IMR-90 (cell line): ENCODE measurements at regions not wholly inside any gene's neighbourhood (a gene's known extent, or its start where the extent isn't known, plus 50 kb on each side); places are given as distances from the start of the nearest gene placed in this dataset.

Source experiments
- ATAC-seq: fragments of 200-7000 bp; cut with Tn5 transposase; 2 replicates; pipeline ENCODE4 v1.9.1; 2020; ENCODE audit warnings: low read depth, mild to moderate bottlenecking, moderate library complexity
- BruUV-seq: library from RNA; stranded (reverse); fragments of 400-500 nt; replicated peaks from 2 replicates; lab custom pipeline; 2021; lab: Mats Ljungman, UMichigan
- CTCF ChIA-PET: fragments of 300-600 bp; formaldehyde crosslinking; extraction: SDS; loops from one replicate; lab custom pipeline; 2021; ENCODE audit warnings: antibody characterized with exemption; lab: Yijun Ruan, JAX
- POLR2A ChIA-PET: fragments of 300-600 bp; sonication (Branson Sonifier 250); formaldehyde crosslinking; loops from one replicate; lab custom pipeline; 2022; ENCODE audit warnings: antibody characterized with exemption; ENCODE audit not compliant: unreplicated experiment; lab: Charles Lee
- DNase-seq: peaks from one replicate; pipeline ENCODE4 v3.0.0; 2013
- H2AFZ ChIP-seq: replicated peaks from 2 replicates; pipeline ENCODE3; 2013; ENCODE audit warnings: low read length, mild to moderate bottlenecking; ENCODE audit not compliant: poor library complexity
- H2AK5ac ChIP-seq: 2 replicates; pipeline ENCODE4 v1.6.1; 2013; ENCODE audit warnings: low read depth, low read length, inconsistent platforms
- H2AK9ac ChIP-seq: replicated peaks from 2 replicates; pipeline ENCODE3; 2013; ENCODE audit warnings: mild to moderate bottlenecking, low read depth, low read length, moderate library complexity; ENCODE audit not compliant: poor library complexity
- H2BK120ac ChIP-seq: 2 replicates; pipeline ENCODE4 v1.6.1; 2013; ENCODE audit warnings: low read depth, low read length, inconsistent platforms
- H2BK15ac ChIP-seq: 3 replicates; pipeline ENCODE4 v1.6.1; 2013; ENCODE audit warnings: low read depth, low read length, inconsistent platforms
- H2BK20ac ChIP-seq: 2 replicates; pipeline ENCODE4 v1.6.1; 2013; ENCODE audit warnings: low read depth, mild to moderate bottlenecking, inconsistent platforms, low read length, moderate library complexity
- H2BK5ac ChIP-seq: 2 replicates; pipeline ENCODE4 v1.6.1; 2013; ENCODE audit warnings: mild to moderate bottlenecking, low read depth, low read length, inconsistent platforms; ENCODE audit not compliant: poor library complexity, severe bottlenecking
- H3K14ac ChIP-seq: replicated peaks from 2 replicates; pipeline ENCODE4 v1.6.1; 2013; ENCODE audit warnings: low read depth, low read length, inconsistent platforms
- H3K18ac ChIP-seq: 2 replicates; pipeline ENCODE4 v1.6.1; 2013; ENCODE audit warnings: low read depth, low read length, control low read depth
- H3K23ac ChIP-seq: 2 replicates; pipeline ENCODE4 v1.6.1; 2013; ENCODE audit warnings: low read depth, low read length, inconsistent platforms
- H3K27ac ChIP-seq: 2 replicates; pipeline ENCODE4 v1.5.1; 2013; ENCODE audit warnings: mild to moderate bottlenecking, control low read depth, low read length; ENCODE audit not compliant: insufficient read depth
- H3K27me3 ChIP-seq: 2 replicates; pipeline ENCODE4 v1.6.1; 2013; ENCODE audit warnings: low read length; ENCODE audit not compliant: control insufficient read depth, insufficient read depth
- H3K36me3 ChIP-seq: 2 replicates; pipeline ENCODE4 v1.6.1; 2013; ENCODE audit warnings: low read length, mixed read lengths; ENCODE audit not compliant: control insufficient read depth, insufficient read depth
- H3K4ac ChIP-seq: 2 replicates; pipeline ENCODE4 v1.6.1; 2013; ENCODE audit warnings: low read depth, low read length, inconsistent platforms
- H3K4me1 ChIP-seq: 2 replicates; pipeline ENCODE4 v1.6.1; 2013; ENCODE audit warnings: low read length, mixed read lengths; ENCODE audit not compliant: control insufficient read depth, insufficient read depth
- H3K4me2 ChIP-seq: 2 replicates; pipeline ENCODE4 v1.6.1; 2013; ENCODE audit warnings: low read depth, mild to moderate bottlenecking, control low read depth, low read length, moderate library complexity
- H3K4me3 ChIP-seq: 2 replicates; pipeline ENCODE4 v1.5.1; 2013; ENCODE audit warnings: low read depth, mild to moderate bottlenecking, control low read depth, low read length, moderate library complexity; ENCODE audit not compliant: insufficient read depth
- H3K56ac ChIP-seq: 2 replicates; pipeline ENCODE4 v1.6.1; 2013; ENCODE audit warnings: low read length, inconsistent platforms; ENCODE audit not compliant: insufficient read depth; ENCODE audit errors: extremely low read depth
- H3K79me1 ChIP-seq, 2 experiments: 2 replicates each; pipeline ENCODE4 v1.6.1; 2013; ENCODE audit warnings: low read length in 2 of 2, inconsistent platforms in 1 of 2, low read depth in 1 of 2
- H3K9ac ChIP-seq: 2 replicates; pipeline ENCODE4 v1.6.1; 2013; ENCODE audit warnings: low read depth, low read length, control low read depth
- H3K9me1 ChIP-seq: 2 replicates; pipeline ENCODE4 v1.6.1; 2013; ENCODE audit warnings: low read length, inconsistent platforms; ENCODE audit not compliant: insufficient read depth
- H3K9me3 ChIP-seq: 2 replicates; pipeline ENCODE4 v1.6.1; 2013; ENCODE audit warnings: low read length; ENCODE audit not compliant: control insufficient read depth, insufficient read depth
- H4K20me1 ChIP-seq: 2 replicates; pipeline ENCODE4 v1.6.1; 2013; ENCODE audit warnings: low read length, inconsistent platforms; ENCODE audit not compliant: insufficient read depth
- H4K5ac ChIP-seq: 2 replicates; pipeline ENCODE4 v1.6.1; 2013; ENCODE audit warnings: mild to moderate bottlenecking, low read depth, low read length, control low read depth
- H4K8ac ChIP-seq, 2 experiments: 2 replicates each; pipeline ENCODE4 v1.6.1; 2013; ENCODE audit warnings: low read depth in 2 of 2, low read length in 2 of 2, control low read depth in 1 of 2, inconsistent platforms in 1 of 2
- H4K91ac ChIP-seq: 2 replicates; pipeline ENCODE4 v1.6.1; 2013; ENCODE audit warnings: low read depth, low read length, inconsistent platforms; ENCODE audit not compliant: insufficient read depth
- CTCF ChIP-seq: conservative IDR thresholded peaks from 2 replicates; pipeline ENCODE4 v1.5.1; 2012; ENCODE audit warnings: mild to moderate bottlenecking, low read depth, low read length, improper control_type of control experiment
- NFE2L2 ChIP-seq: fragments of 150-350 bp; IDR thresholded peaks from 2 replicates; pipeline ENCODE4 v1.6.1; 2016; ENCODE audit warnings: low read depth, mild to moderate bottlenecking, low read length
- RAD21 ChIP-seq: IDR thresholded peaks from 2 replicates; pipeline ENCODE4 v1.6.1; 2012; ENCODE audit warnings: low read length, improper control_type of control experiment
- RCOR1 ChIP-seq: IDR thresholded peaks from 2 replicates; pipeline ENCODE4 v1.6.1; 2012; ENCODE audit warnings: mild to moderate bottlenecking, low read length, improper control_type of control experiment; ENCODE audit not compliant: insufficient replicate concordance
- SMC3 ChIP-seq: fragments of 150-350 bp; IDR thresholded peaks from 2 replicates; pipeline ENCODE4 v1.6.1; 2016; ENCODE audit warnings: low read depth, mild to moderate bottlenecking, antibody characterized with exemption, low read length, moderate library complexity
- WGBS, 2 experiments: methylation state at CpG; one replicate each; pipeline versions ENCODE4 v1.1.5 to v1.1.7; 2013; ENCODE audit warnings: missing lambda C conversion rate in 2 of 2; ENCODE audit not compliant: insufficient read length in 1 of 2; ENCODE audit errors: extremely low coverage in 2 of 2; 5-methylcytosine and 5-hydroxymethylcytosine counted together
- dilution Hi-C: fragments of 300-500 bp; cut with HindIII; formaldehyde crosslinking; loops from one replicate; pipeline ENCODE4 v1.14.3; 2018; ENCODE audit warnings: low sequenced_read_pairs; ENCODE audit not compliant: unreplicated experiment
- in situ Hi-C: fragments of 300-500 bp; cut with MboI; formaldehyde crosslinking; loops from 3 replicates; pipeline ENCODE4 v1.14.3; 2019; ENCODE audit warnings: low sequenced_read_pairs, inconsistent platforms, mixed read lengths
- intact Hi-C: fragments of 100-400 bp; cut with micrococcal nuclease; formaldehyde crosslinking; loops from 2 replicates; pipeline ENCODE4 v1.10.0; 2022

- H3K79me1 ChIP-seq = no peaks in the 10 kb centered on the region
- H3K36me3 ChIP-seq = no peaks in the 10 kb centered on the region
- no peak overlapping the region for H3K56ac ChIP-seq
- WGBS, 2 experiments = no CpG with 5 or more reads among the region's 1 CpG
- H2AFZ ChIP-seq = no peak overlapping the region
- no peaks in the 10 kb centered on the region; the same call in 1 of the 2 replicates for H3K9me3 ChIP-seq
- no peak overlapping the region for H2BK5ac ChIP-seq
- H2BK20ac ChIP-seq = no peak overlapping the region
- no peaks in the 10 kb centered on the region for H3K4me1 ChIP-seq
- no peaks in the 10 kb centered on the region for H3K27me3 ChIP-seq
- no peak overlapping the region for H4K5ac ChIP-seq
- intact Hi-C loops = no loop called here
- H2BK15ac ChIP-seq = no peak overlapping the region
- no peak overlapping the region for H2AK5ac ChIP-seq
- ChIA-PET POLR2A (no interaction called here), CTCF (no interaction called here)
- DNase-seq = no peak
- no peak overlapping the region for H3K18ac ChIP-seq
- no peaks in the 10 kb centered on the region for H4K20me1 ChIP-seq
- H2AK9ac ChIP-seq = no peak overlapping the region
- H3K9ac ChIP-seq = no peak overlapping the region
- ATAC-seq = no peak
- no peak overlapping the region for H3K14ac ChIP-seq
- H4K91ac ChIP-seq = no peak overlapping the region
- in situ Hi-C loops = no loop called here
- H2BK120ac ChIP-seq = no peak overlapping the region
- H3K23ac ChIP-seq = no peak overlapping the region
- no peak overlapping the region for H4K8ac ChIP-seq
- no peak overlapping the region for H3K27ac ChIP-seq
- dilution Hi-C loops = no loop called here
- no peaks in the 10 kb centered on the region for H3K9me1 ChIP-seq
- H3K4ac ChIP-seq = no peak overlapping the region
- H3K4me2 ChIP-seq = no peak overlapping the region
- TF ChIP-seq NFE2L2 (no peak), SMC3 (no peak), CTCF (no peak), RCOR1 (no peak), RAD21 (no peak)
- BruUV-seq = no TSS peak
- no peak overlapping the region for H3K4me3 ChIP-seq
Measured at GRCh38 chr5:44245935-44246334, 143.3 kb downstream of the FGF10 start.
